PC-9 (cell line): ENCODE measurements at regions not wholly inside any gene's neighbourhood (a gene's known extent, or its start where the extent isn't known, plus 50 kb on each side); places are given as distances from the start of the nearest gene placed in this dataset.

ENCODE experiments used
- EZH2 ChIP-seq: fragments of 200-600 bp; sonication (generic); IDR thresholded peaks from 2 replicates; pipeline ENCODE4 v1.8.0; 2017; ENCODE audit warnings: antibody characterized with exemption, low read depth
- TF ChIP-seq, protein P1 (sequence below): fragments of 200-600 bp; sonication (generic); conservative IDR thresholded peaks from 2 replicates; pipeline ENCODE4 v1.6.1; 2017; ENCODE audit warnings: mixed run types, antibody characterized with exemption, mild to moderate bottlenecking, moderate library complexity

GRCh38 chr18:22796113-22796512, 137.0 kb upstream of the RBBP8 start:
- TF ChIP-seq EZH2 = no peak
- TF ChIP-seq, protein P1, sequence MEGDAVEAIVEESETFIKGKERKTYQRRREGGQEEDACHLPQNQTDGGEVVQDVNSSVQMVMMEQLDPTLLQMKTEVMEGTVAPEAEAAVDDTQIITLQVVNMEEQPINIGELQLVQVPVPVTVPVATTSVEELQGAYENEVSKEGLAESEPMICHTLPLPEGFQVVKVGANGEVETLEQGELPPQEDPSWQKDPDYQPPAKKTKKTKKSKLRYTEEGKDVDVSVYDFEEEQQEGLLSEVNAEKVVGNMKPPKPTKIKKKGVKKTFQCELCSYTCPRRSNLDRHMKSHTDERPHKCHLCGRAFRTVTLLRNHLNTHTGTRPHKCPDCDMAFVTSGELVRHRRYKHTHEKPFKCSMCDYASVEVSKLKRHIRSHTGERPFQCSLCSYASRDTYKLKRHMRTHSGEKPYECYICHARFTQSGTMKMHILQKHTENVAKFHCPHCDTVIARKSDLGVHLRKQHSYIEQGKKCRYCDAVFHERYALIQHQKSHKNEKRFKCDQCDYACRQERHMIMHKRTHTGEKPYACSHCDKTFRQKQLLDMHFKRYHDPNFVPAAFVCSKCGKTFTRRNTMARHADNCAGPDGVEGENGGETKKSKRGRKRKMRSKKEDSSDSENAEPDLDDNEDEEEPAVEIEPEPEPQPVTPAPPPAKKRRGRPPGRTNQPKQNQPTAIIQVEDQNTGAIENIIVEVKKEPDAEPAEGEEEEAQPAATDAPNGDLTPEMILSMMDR = no peak
